HG03521 (cell line): ENCODE measurements at regions not wholly inside any gene's neighbourhood (a gene's known extent, or its start where the extent isn't known, plus 50 kb on each side); places are given as distances from the start of the nearest gene placed in this dataset.
"Not testable (repeated sequence)": the region's sequence is repeated elsewhere in the genome, so short reads cannot be mapped to it uniquely, and the experiment has no call there.

Source experiments
- ATAC-seq: cut with Tn5 transposase; IDR thresholded peaks from one replicate; pipeline ENCODE4 v1.9.1; 2021; ENCODE audit warnings: mild to moderate bottlenecking, moderate library complexity; ENCODE audit not compliant: unreplicated experiment

DNA sequence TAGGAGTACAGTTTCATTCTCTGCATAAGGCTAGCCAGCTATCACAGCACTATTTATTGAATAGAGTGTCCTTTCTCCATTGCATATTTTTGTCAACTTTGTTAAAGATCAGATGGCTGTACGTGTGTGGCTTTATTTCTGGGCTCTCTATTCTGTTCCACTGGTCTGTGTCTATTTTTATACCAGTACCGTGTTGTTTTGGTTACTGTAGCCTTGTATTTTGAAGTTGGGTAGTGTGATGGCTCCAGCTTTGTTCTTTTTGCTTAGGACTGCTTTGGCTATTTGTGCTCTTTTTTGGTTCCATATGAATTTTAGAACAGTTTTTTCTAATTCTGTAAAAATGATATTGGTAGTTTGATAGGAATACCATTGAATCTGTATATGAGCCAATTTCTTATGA, 182.1 kb upstream of the DIAPH2 start:
- ATAC-seq = no peak

DNA sequence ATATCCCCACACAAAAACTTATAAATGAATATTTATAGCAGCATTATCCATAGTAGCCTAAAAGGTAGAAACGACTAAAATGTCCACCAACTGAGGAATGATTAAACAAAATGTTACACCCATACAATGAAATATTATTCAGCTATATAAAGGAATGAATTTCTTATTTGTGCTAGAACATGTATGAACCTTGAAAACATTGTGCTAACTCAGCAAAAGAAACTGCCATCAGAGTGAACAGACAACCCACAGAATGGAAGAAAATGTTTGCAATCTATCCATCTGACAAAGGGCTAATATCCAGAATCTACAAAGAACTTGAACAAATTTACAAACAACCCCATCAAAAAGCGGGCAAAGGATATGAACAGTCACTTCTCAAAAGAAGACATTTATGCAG, 155.3 kb upstream of the DIAPH2 start:
- ATAC-seq = not testable (repeated sequence)

DNA sequence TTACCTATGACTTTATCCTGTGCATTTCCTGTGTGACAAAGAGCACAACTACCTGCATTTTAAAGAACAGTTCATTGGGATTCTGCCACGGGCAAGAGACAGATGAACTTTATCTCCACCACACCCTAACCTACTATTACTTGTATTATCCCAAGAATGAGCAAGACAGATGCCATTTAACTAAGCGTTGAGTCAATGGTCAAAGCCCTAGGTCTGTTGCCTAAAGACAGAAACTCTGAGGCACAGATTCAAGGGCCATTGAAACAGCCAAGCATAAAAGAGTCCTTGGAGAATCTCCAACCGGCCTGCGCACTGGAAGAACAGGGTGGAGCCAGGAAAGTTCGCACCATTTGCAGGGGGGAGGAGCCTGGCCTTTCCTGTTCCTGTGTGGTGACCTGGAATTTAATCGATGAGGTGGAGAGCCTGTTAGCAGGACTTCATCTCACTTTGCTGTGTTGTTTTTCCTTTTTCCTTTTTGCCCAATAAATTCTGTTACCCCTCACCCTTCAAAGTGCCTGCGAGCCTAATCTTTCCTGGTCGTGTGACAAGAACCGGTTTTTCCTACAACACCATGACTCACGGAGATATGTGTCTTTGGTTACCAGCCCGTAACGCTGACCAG, 146.4 kb upstream of the DIAPH2 start:
- no peak for ATAC-seq

DNA sequence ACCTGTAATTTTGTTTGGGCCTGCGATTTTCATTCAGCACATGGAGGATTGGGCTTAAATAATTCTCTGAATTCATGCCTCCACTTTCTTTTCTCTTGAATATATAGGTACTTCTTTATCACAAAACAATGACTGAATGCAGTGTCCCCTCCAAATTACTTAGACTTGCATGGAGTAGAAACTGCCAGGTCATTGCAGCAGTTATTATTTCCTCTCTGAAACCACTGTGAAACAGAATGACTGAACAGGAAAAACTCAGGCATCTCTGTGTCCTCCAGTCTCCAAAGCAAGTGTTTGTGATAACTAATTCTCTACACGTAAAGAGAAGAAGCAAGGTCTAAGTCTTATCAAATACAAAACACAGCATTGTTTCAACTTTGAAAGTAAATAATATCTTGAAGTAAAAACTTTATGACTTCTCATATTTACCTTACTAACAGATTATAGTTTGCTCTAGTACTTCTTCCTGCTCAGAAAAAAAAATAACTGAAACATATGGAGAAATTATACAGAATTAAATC, 144.5 kb upstream of the DIAPH2 start:
- ATAC-seq = no peak

DNA sequence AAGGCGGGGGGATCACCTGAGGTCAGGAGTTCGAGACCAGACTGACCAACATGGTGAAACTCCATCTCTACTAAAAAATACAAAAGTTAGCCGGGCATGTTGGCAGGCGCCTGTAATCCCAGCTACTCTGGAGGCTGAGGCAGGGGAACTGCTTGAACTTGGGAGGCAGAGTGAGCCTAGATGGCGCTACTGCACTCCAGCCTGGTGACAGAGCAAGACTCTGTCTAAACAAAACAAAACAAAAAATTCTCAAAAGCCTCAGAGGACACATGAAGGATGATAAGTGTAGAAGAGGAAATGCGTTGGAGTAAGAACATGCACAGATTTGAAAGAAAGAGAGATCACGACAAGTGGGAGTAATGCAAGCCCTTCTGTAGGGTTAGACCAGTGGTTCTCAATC, 138.4 kb upstream of the DIAPH2 start:
- not testable (repeated sequence) for ATAC-seq

DNA sequence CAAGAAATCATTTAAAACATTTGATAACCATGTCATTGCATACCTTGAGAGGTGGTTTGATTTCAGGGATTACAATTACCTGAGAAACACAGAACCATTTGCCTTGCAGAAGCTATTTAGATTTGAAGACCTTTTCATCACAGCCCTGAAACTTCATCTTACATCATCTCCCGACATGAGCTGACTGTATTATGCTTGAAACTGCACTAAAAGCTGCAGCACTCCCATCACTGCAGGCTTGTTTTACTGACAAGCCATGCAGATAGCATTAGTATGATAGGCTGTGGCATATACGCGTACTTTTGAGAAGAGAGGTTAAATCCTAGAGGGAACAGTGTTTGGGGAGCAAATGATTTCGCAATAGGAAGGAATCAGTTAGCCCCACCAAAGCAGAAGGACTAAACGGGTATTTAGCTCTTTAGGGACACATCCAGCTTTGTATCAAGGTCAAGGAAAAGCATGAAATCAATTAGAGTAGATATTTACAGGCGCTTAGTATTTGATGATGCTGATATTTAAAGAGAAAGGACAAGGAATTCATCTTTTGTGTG, 133.2 kb upstream of the DIAPH2 start:
- ATAC-seq = no peak

DNA sequence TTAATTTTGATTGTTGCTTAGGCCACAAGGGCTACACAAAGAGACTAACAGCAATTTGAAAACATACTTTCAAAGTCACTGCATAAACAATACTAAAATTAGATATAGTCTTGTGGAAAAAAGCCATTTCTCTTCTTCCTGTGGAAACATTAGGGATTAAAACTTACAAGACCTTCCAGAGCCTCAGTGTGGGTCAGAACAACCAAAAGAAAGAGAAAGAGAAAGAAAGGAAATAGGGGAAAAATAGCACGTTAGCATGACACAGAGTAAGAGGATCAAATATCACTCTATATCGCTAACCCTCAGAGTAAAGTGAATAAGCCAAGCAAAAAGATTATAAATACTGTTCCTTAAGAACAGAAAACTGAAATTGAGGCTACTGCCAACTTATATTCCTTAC, 127.8 kb upstream of the DIAPH2 start:
- no peak for ATAC-seq

DNA sequence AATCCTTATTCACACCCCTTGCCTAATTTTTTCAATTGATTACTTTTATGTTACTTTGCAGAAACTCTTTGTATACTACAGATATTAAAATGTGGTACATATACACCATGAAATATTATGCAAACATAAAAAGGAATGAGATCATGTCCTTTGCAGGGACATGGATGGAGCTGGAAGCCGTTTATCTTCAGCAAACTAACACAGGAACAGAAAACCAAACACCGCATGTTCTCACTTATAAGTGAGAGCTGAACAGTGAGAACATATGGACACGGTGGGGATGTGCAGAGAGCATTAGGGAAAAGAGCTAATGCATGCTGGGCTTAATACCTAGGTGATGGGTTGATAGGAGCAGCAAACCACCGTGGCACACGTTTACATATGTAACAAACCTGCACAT, 123.5 kb upstream of the DIAPH2 start:
- not testable (repeated sequence) for ATAC-seq

DNA sequence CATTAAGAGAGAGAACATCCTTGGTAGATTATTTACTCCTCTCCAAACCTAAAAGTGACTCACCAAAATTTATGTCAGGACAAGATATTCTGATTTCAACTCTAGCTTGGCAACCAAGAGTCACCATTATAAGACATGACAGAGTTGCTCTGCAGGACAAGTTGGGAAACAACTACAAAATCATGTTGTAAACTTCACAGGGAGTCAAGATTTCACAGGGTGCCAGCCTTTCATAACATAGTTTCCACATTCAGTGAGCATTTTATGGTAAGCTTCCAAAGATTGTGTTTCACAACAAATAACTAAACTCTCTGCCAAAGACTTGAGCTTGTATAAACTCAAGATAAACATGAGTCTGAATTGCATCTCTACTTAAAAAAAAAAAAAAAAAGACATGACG, 121.0 kb upstream of the DIAPH2 start:
- ATAC-seq = no peak

DNA sequence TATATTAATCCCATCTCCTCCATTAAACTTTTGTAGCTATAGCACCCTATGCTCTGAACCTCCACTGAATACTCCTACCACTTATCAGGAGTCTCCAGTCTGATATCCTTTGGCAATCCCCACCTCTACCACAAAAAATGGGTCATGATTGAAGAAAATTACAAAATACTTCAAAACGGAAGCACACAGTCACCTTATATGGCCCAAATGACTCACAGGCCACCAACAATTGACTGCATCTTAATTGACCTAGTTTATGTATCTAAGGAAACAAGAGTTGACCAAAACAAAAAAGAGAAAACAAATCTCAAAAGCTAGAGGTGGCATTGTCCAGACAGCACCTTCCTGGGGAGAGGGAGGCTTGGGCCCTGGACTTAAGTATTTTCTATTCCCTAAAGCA, 120.0 kb upstream of the DIAPH2 start:
- no peak for ATAC-seq

DNA sequence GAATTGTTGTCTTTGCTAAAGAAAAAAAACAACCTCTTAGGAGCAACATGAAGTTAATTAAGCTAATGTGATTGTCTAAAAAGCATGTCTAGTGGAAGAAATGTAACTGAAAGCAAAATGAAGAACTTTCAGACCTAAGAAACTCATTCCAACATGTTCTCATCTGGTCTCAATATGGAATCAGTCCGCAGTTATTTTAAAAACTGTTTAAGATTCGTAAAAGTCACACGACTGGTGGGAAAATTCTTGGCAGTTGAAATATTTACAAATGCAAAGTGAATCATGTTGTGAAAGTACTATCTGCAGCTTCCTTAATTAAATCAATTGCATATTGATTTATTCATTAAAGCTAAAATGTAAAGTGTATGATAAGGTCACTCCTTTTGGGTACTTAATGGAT, 117.8 kb upstream of the DIAPH2 start:
- ATAC-seq = no peak

DNA sequence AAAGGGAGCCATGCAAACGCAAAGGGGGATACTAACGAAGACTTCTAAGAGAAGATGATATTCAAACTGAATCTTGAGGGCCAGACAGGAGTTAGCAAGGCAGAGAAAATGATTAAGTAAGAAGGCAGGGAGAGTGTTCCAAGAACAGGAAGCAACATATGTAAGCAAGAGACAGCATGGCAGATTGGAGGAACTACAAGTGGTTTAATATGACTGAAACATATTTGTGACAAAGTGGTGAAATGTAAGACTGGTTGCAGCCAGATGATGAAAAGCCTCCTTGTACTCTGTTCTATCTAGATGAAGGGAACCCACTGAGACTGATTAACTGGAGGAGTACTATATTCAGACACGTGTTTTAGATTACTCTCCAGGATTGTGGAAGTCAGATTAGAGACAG, 116.6 kb upstream of the DIAPH2 start:
- ATAC-seq = no peak

DNA sequence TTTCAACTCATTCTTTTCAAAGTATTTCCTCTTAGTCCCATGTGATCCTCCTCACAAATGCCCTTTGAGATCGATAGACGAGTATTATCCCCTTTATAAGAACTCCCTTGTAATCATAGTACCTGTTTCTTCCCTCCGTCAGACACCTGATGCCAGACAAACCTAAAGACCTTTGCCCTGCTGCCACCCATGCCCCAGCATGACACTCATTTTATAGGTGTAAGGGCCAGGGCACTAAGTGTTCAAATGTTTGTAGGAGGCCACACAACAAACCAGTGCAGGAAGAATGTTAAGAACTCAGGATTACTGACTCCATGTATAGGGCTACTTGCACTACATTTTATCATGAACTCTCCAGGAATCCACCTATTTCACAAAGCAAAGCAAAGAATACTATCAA, 115.6 kb upstream of the DIAPH2 start:
- no peak for ATAC-seq

DNA sequence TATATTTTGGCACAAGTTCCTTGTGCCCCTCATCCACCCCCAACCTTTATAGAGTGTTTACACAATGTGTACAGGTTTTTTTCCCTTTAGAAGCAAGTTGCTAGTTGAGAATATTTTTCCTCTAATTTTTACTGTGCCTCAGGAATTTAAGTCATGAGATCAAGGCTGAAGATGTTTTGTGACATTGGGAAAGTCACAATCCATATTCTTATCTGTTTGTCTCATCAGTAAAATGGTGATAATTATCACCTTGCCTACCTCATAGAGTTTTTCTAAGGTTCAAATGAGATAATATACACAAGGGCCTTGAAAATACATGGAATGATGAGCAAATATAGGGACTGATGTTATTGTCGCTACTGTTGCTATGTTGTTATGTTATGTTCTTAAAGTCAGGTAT, 109.6 kb upstream of the DIAPH2 start:
- no peak for ATAC-seq

DNA sequence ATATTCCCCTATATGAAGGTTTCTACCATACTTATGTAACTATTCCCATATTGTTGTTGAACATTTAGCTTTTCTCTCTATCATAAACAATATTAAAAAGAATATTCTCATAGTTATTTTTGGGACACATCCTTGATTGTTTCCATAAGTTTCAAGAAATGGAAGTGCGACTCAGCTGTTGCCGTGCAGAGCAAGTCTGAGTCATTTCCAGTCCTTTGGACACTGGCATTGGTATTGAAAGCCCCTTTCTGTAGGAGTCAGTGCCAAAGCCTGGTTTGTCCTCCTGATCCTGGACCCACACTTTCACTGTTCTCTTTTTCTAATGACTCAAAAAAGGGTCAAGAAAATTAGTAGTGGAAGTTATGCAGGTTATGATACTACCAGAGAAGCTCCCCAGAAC, 108.3 kb upstream of the DIAPH2 start:
- no peak for ATAC-seq

DNA sequence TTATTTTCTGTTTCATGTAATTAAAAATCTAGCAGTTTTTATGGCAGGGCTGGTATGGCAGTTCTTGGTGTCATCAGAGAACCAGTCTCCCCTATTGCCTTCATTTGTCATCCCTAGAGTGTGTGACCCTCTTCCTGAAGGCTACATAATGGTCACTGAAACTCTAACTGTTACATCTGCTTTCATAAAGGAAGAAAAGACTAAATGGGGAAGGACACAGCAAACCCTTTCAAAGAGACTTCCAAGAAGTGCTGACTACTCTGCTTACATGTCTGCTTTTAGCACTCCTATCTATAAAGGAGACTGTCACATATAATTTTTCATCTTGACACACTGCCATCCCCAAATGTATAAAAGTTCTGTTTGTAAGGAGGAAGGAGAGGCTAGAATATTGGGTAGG, 105.9 kb upstream of the DIAPH2 start:
- no peak for ATAC-seq

DNA sequence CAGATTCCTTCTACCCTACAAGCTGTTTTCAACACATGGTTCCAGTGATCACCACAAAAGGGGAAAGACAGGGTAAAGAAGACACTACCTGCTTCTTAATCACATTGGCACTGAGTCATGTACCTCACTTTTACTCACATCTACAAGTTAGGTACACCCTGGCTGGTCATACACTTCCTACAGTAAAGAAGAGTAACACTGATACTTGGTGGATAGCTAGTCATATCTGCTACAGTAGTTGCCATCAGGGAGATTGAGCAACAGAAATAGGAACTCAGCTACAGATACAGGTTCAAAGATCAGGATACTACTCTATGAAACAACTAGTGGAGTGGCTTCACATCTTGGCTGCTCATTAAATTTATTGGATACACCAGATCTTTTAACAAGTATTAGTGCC, 105.4 kb upstream of the DIAPH2 start:
- ATAC-seq = no peak

DNA sequence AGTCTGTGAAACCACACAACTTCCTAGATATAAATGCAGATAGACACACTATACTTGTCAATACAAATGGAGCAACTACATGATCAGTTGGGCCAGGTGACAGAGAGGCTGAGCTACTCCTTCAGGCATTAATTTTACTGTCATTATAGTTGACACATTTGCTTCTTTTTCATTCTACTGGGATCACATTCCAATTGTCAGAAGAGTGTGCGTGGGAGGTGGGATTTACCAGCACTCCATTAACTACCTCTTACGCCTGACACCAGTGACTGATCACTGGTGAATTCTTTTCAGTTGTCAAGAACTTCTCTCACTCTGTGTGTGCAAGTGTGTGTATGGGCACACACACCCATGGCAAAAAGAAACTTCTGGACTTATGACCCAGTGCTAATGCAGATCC, 94.2 kb upstream of the DIAPH2 start:
- ATAC-seq = no peak

DNA sequence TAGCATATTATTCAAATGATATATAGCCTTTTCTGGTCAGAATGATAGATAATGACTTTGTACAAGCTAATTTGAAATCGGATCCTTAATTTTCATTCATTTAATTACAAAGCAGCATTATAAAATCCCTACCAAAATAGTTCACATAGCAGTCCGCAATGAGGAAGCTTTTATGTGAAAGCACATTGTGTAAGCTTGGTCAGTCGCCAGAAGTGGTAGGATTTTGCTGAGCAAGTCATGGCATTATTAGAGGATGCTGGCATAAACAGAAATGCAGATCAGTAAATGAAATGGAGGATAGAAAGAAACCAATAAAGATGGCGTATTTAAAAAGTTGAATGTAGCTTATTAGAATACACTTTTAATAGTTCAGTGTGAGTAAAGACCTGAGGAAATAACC, 93.2 kb upstream of the DIAPH2 start:
- ATAC-seq = no peak

DNA sequence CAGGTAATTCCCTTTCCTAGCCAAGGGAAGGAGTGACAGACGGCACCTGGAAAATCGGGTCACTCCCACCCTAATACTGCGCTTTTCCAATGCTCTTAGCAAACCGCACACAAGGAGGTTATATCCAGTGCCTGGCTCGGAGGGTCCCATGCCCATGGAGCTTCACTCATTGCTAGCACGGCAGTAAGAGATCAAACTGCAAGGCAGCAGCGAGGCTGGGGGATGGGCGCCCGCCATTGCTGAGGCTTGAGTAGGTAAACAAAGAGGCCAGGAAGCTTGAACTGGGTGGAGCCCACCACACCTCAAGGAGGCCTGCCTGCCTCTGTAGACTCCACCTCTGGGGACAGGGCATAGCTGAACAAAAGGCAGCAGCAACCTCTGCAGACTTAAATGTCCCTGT, 86.8 kb upstream of the DIAPH2 start:
- ATAC-seq = not testable (repeated sequence)

DNA sequence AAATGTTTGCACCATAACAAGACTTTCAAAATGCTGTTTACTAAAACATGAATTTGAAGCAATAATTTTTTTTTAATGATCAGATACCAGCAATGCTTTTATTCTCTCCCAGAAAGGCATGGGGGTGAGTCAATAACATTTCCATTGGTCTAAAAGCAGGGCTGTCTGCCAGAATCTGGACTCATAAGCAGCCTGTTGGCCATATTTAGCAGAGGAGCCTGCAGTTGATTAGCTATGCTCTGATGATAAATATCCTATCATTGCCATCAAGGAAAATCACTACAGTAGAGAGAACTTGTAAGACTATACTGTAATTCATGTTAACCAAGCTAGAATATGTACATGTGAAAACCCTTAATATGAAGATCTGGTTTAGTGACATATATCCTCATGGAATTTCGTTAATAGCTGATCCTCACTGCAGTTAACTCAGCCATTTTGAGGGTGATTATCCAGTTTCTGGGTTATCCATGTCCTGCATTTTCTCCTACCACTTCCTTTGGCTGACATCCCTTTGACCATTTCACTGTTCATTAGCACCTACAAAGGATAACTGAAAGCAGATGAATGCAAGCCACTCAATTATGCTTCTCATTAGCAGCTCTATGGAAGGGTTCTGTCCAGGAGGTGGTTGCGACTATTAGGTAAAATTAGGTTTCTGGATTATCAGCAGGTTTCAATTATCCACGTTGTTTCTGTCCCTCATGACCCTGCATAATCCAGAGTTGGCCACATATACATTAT, 72.9 kb upstream of the DIAPH2 start:
- ATAC-seq = no peak

DNA sequence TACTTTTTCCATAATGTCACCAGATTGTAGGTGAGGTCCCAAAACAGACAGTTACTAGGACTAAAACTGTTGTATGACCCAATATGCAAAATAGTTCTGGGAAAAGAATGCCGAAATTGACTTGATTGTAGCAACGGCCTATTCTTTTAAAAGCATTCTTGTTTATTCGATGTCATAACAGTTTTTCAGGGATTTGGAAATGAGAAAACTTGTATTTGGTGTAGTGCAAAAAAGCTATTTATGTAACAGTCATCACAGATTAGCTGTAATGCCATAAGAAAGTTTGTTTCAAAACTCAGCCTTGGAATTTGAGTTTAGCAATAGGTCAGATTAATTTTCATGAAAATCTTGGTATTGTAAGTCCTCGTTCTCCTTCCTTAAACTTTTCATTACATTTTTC, 69.2 kb upstream of the DIAPH2 start:
- no peak for ATAC-seq
